IMR-90 (cell line): ENCODE measurements at regions not wholly inside any gene's neighbourhood (a gene's known extent, or its start where the extent isn't known, plus 50 kb on each side); places are given as distances from the start of the nearest gene placed in this dataset.

Experiments
- ATAC-seq: fragments of 200-7000 bp; cut with Tn5 transposase; 2 replicates; pipeline ENCODE4 v1.9.1; 2020; ENCODE audit warnings: low read depth, mild to moderate bottlenecking, moderate library complexity
- BruUV-seq: library from RNA; stranded (reverse); fragments of 400-500 nt; replicated peaks from 2 replicates; lab custom pipeline; 2021; lab: Mats Ljungman, UMichigan
- CTCF ChIA-PET: fragments of 300-600 bp; formaldehyde crosslinking; extraction: SDS; loops from one replicate; lab custom pipeline; 2021; ENCODE audit warnings: antibody characterized with exemption; lab: Yijun Ruan, JAX
- POLR2A ChIA-PET: fragments of 300-600 bp; sonication (Branson Sonifier 250); formaldehyde crosslinking; loops from one replicate; lab custom pipeline; 2022; ENCODE audit warnings: antibody characterized with exemption; ENCODE audit not compliant: unreplicated experiment; lab: Charles Lee
- DNase-seq: peaks from one replicate; pipeline ENCODE4 v3.0.0; 2013
- H2AFZ ChIP-seq: replicated peaks from 2 replicates; pipeline ENCODE3; 2013; ENCODE audit warnings: low read length, mild to moderate bottlenecking; ENCODE audit not compliant: poor library complexity
- H2AK5ac ChIP-seq: 2 replicates; pipeline ENCODE4 v1.6.1; 2013; ENCODE audit warnings: low read depth, low read length, inconsistent platforms
- H2AK9ac ChIP-seq: replicated peaks from 2 replicates; pipeline ENCODE3; 2013; ENCODE audit warnings: mild to moderate bottlenecking, low read depth, low read length, moderate library complexity; ENCODE audit not compliant: poor library complexity
- H2BK120ac ChIP-seq: 2 replicates; pipeline ENCODE4 v1.6.1; 2013; ENCODE audit warnings: low read depth, low read length, inconsistent platforms
- H2BK15ac ChIP-seq: 3 replicates; pipeline ENCODE4 v1.6.1; 2013; ENCODE audit warnings: low read depth, low read length, inconsistent platforms
- H2BK20ac ChIP-seq: 2 replicates; pipeline ENCODE4 v1.6.1; 2013; ENCODE audit warnings: low read depth, mild to moderate bottlenecking, inconsistent platforms, low read length, moderate library complexity
- H2BK5ac ChIP-seq: 2 replicates; pipeline ENCODE4 v1.6.1; 2013; ENCODE audit warnings: mild to moderate bottlenecking, low read depth, low read length, inconsistent platforms; ENCODE audit not compliant: poor library complexity, severe bottlenecking
- H3K14ac ChIP-seq: replicated peaks from 2 replicates; pipeline ENCODE4 v1.6.1; 2013; ENCODE audit warnings: low read depth, low read length, inconsistent platforms
- H3K18ac ChIP-seq: 2 replicates; pipeline ENCODE4 v1.6.1; 2013; ENCODE audit warnings: low read depth, low read length, control low read depth
- H3K23ac ChIP-seq: 2 replicates; pipeline ENCODE4 v1.6.1; 2013; ENCODE audit warnings: low read depth, low read length, inconsistent platforms
- H3K27ac ChIP-seq: 2 replicates; pipeline ENCODE4 v1.5.1; 2013; ENCODE audit warnings: mild to moderate bottlenecking, control low read depth, low read length; ENCODE audit not compliant: insufficient read depth
- H3K27me3 ChIP-seq: 2 replicates; pipeline ENCODE4 v1.6.1; 2013; ENCODE audit warnings: low read length; ENCODE audit not compliant: control insufficient read depth, insufficient read depth
- H3K36me3 ChIP-seq: 2 replicates; pipeline ENCODE4 v1.6.1; 2013; ENCODE audit warnings: low read length, mixed read lengths; ENCODE audit not compliant: control insufficient read depth, insufficient read depth
- H3K4ac ChIP-seq: 2 replicates; pipeline ENCODE4 v1.6.1; 2013; ENCODE audit warnings: low read depth, low read length, inconsistent platforms
- H3K4me1 ChIP-seq: 2 replicates; pipeline ENCODE4 v1.6.1; 2013; ENCODE audit warnings: low read length, mixed read lengths; ENCODE audit not compliant: control insufficient read depth, insufficient read depth
- H3K4me2 ChIP-seq: 2 replicates; pipeline ENCODE4 v1.6.1; 2013; ENCODE audit warnings: low read depth, mild to moderate bottlenecking, control low read depth, low read length, moderate library complexity
- H3K4me3 ChIP-seq: 2 replicates; pipeline ENCODE4 v1.5.1; 2013; ENCODE audit warnings: low read depth, mild to moderate bottlenecking, control low read depth, low read length, moderate library complexity; ENCODE audit not compliant: insufficient read depth
- H3K56ac ChIP-seq: 2 replicates; pipeline ENCODE4 v1.6.1; 2013; ENCODE audit warnings: low read length, inconsistent platforms; ENCODE audit not compliant: insufficient read depth; ENCODE audit errors: extremely low read depth
- H3K79me1 ChIP-seq, 2 experiments: 2 replicates each; pipeline ENCODE4 v1.6.1; 2013; ENCODE audit warnings: low read length in 2 of 2, inconsistent platforms in 1 of 2, low read depth in 1 of 2
- H3K9ac ChIP-seq: 2 replicates; pipeline ENCODE4 v1.6.1; 2013; ENCODE audit warnings: low read depth, low read length, control low read depth
- H3K9me1 ChIP-seq: 2 replicates; pipeline ENCODE4 v1.6.1; 2013; ENCODE audit warnings: low read length, inconsistent platforms; ENCODE audit not compliant: insufficient read depth
- H3K9me3 ChIP-seq: 2 replicates; pipeline ENCODE4 v1.6.1; 2013; ENCODE audit warnings: low read length; ENCODE audit not compliant: control insufficient read depth, insufficient read depth
- H4K20me1 ChIP-seq: 2 replicates; pipeline ENCODE4 v1.6.1; 2013; ENCODE audit warnings: low read length, inconsistent platforms; ENCODE audit not compliant: insufficient read depth
- H4K5ac ChIP-seq: 2 replicates; pipeline ENCODE4 v1.6.1; 2013; ENCODE audit warnings: mild to moderate bottlenecking, low read depth, low read length, control low read depth
- H4K8ac ChIP-seq, 2 experiments: 2 replicates each; pipeline ENCODE4 v1.6.1; 2013; ENCODE audit warnings: low read depth in 2 of 2, low read length in 2 of 2, control low read depth in 1 of 2, inconsistent platforms in 1 of 2
- H4K91ac ChIP-seq: 2 replicates; pipeline ENCODE4 v1.6.1; 2013; ENCODE audit warnings: low read depth, low read length, inconsistent platforms; ENCODE audit not compliant: insufficient read depth
- BHLHE40 ChIP-seq: fragments of 150-350 bp; IDR thresholded peaks from 2 replicates; pipeline ENCODE4 v1.6.1; 2016; ENCODE audit warnings: mild to moderate bottlenecking, low read depth, low read length
- CEBPB ChIP-seq: IDR thresholded peaks from 2 replicates; pipeline ENCODE4 v1.6.1; 2012; ENCODE audit warnings: low read depth, low read length, improper control_type of control experiment
- CHD1 ChIP-seq: IDR thresholded peaks from 2 replicates; pipeline ENCODE4 v1.6.1; 2012; ENCODE audit warnings: low read depth, low read length, improper control_type of control experiment
- FOS ChIP-seq: fragments of 150-350 bp; IDR thresholded peaks from 2 replicates; pipeline ENCODE4 v1.6.1; 2016; ENCODE audit warnings: low read depth, low read length
- MAFK ChIP-seq: IDR thresholded peaks from 2 replicates; pipeline ENCODE4 v1.6.1; 2012; ENCODE audit warnings: low read depth, low read length, improper control_type of control experiment
- MXI1 ChIP-seq: IDR thresholded peaks from 2 replicates; pipeline ENCODE4 v1.6.1; 2012; ENCODE audit warnings: low read depth, mild to moderate bottlenecking, low read length, moderate library complexity, borderline replicate concordance
- NFE2L2 ChIP-seq: fragments of 150-350 bp; IDR thresholded peaks from 2 replicates; pipeline ENCODE4 v1.6.1; 2016; ENCODE audit warnings: low read depth, mild to moderate bottlenecking, low read length
- RAD21 ChIP-seq: IDR thresholded peaks from 2 replicates; pipeline ENCODE4 v1.6.1; 2012; ENCODE audit warnings: low read length, improper control_type of control experiment
- RFX5 ChIP-seq: IDR thresholded peaks from 2 replicates; pipeline ENCODE4 v1.8.0; 2012; ENCODE audit warnings: low read depth, mild to moderate bottlenecking, low read length, moderate library complexity
- WGBS, 2 experiments: methylation state at CpG; one replicate each; pipeline versions ENCODE4 v1.1.5 to v1.1.7; 2013; ENCODE audit warnings: missing lambda C conversion rate in 2 of 2; ENCODE audit not compliant: insufficient read length in 1 of 2; ENCODE audit errors: extremely low coverage in 2 of 2; 5-methylcytosine and 5-hydroxymethylcytosine counted together
- dilution Hi-C: fragments of 300-500 bp; cut with HindIII; formaldehyde crosslinking; loops from one replicate; pipeline ENCODE4 v1.14.3; 2018; ENCODE audit warnings: low sequenced_read_pairs; ENCODE audit not compliant: unreplicated experiment
- in situ Hi-C: fragments of 300-500 bp; cut with MboI; formaldehyde crosslinking; loops from 3 replicates; pipeline ENCODE4 v1.14.3; 2019; ENCODE audit warnings: low sequenced_read_pairs, inconsistent platforms, mixed read lengths
- intact Hi-C: fragments of 100-400 bp; cut with micrococcal nuclease; formaldehyde crosslinking; loops from 2 replicates; pipeline ENCODE4 v1.10.0; 2022
- TF ChIP-seq, protein P1 (sequence below): conservative IDR thresholded peaks from 2 replicates; pipeline ENCODE4 v1.5.1; 2012; ENCODE audit warnings: mild to moderate bottlenecking, low read depth, low read length, improper control_type of control experiment
- TF ChIP-seq, protein P2 (sequence below): fragments of 150-350 bp; IDR thresholded peaks from 2 replicates; pipeline ENCODE4 v1.6.1; 2016; ENCODE audit warnings: low read depth, mild to moderate bottlenecking, low read length, moderate library complexity, borderline replicate concordance

DNA sequence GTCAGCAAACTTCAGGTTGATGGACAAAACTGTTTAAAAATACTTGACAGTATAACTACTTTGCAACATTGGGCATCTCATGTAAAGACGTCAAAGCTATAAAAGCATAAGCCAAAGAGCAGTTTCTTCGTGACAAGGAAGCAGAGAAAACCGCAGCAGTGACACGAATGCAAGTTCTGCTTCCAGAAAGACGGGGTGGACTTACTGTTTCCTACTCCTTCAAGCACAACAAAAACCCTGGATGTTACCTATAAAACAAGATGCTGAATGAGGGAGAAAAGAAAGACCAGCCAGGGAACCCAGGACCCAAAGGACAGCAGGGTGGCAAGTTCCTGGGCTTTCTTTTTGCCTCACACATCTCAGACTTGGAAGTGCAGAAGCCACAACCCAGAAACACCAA is 98.0 kb downstream of the DLL1 start:
- no peak overlapping the region for H3K23ac ChIP-seq
- H3K27ac ChIP-seq, result no peak overlapping the region
- no peak overlapping the region for H2AK5ac ChIP-seq
- no peak overlapping the region for H2BK15ac ChIP-seq
- H3K4me1 ChIP-seq, result no peaks in the 10 kb centered on the region
- H3K14ac ChIP-seq, result no peak overlapping the region
- no peak overlapping the region for H4K5ac ChIP-seq
- TF ChIP-seq FOS (no peak), CEBPB (no peak), RFX5 (no peak), MAFK (no peak), MXI1 (no peak), NFE2L2 (no peak), BHLHE40 (no peak), CHD1 (no peak), RAD21 (no peak)
- TF ChIP-seq, protein P1, sequence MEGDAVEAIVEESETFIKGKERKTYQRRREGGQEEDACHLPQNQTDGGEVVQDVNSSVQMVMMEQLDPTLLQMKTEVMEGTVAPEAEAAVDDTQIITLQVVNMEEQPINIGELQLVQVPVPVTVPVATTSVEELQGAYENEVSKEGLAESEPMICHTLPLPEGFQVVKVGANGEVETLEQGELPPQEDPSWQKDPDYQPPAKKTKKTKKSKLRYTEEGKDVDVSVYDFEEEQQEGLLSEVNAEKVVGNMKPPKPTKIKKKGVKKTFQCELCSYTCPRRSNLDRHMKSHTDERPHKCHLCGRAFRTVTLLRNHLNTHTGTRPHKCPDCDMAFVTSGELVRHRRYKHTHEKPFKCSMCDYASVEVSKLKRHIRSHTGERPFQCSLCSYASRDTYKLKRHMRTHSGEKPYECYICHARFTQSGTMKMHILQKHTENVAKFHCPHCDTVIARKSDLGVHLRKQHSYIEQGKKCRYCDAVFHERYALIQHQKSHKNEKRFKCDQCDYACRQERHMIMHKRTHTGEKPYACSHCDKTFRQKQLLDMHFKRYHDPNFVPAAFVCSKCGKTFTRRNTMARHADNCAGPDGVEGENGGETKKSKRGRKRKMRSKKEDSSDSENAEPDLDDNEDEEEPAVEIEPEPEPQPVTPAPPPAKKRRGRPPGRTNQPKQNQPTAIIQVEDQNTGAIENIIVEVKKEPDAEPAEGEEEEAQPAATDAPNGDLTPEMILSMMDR, result no peak
- TF ChIP-seq, protein P2, sequence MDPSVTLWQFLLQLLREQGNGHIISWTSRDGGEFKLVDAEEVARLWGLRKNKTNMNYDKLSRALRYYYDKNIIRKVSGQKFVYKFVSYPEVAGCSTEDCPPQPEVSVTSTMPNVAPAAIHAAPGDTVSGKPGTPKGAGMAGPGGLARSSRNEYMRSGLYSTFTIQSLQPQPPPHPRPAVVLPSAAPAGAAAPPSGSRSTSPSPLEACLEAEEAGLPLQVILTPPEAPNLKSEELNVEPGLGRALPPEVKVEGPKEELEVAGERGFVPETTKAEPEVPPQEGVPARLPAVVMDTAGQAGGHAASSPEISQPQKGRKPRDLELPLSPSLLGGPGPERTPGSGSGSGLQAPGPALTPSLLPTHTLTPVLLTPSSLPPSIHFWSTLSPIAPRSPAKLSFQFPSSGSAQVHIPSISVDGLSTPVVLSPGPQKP, result no peak
- no peak overlapping the region for H2BK120ac ChIP-seq
- no peaks in the 10 kb centered on the region for H4K20me1 ChIP-seq
- dilution Hi-C loops (no loop called here), intact Hi-C loops (no loop called here), in situ Hi-C loops (no loop called here)
- H3K4me3 ChIP-seq, result no peak overlapping the region
- DNase-seq, result no peak
- H3K9me1 ChIP-seq, result no peaks in the 10 kb centered on the region
- ChIA-PET CTCF (no interaction called here), POLR2A (no interaction called here)
- H3K36me3 ChIP-seq, result no peaks in the 10 kb centered on the region
- no peak overlapping the region for H4K8ac ChIP-seq
- no peak overlapping the region for H2AFZ ChIP-seq
- no peak overlapping the region for H3K18ac ChIP-seq
- H3K9ac ChIP-seq, result no peak overlapping the region
- peaks cover 19% of the 10 kb centered on the region for H3K9me3 ChIP-seq
- H3K79me1 ChIP-seq, result no peaks in the 10 kb centered on the region
- H3K4me2 ChIP-seq, result no peak overlapping the region
- H4K91ac ChIP-seq, result no peak overlapping the region
- no CpG with 5 or more reads among the region's 5 CpGs for WGBS, 2 experiments
- H2BK20ac ChIP-seq, result no peak overlapping the region
- H3K27me3 ChIP-seq, result no peaks in the 10 kb centered on the region
- no peak overlapping the region for H2AK9ac ChIP-seq
- BruUV-seq, result no TSS peak
- no peak overlapping the region for H2BK5ac ChIP-seq
- no peak overlapping the region for H3K4ac ChIP-seq
- no peak for ATAC-seq
- H3K56ac ChIP-seq, result no peak overlapping the region
